ENCODE measurements at regions not wholly inside any gene's neighbourhood (a gene's known extent, or its start where the extent isn't known, plus 50 kb on each side); places are given as distances from the start of the nearest gene placed in this dataset.

DNA sequence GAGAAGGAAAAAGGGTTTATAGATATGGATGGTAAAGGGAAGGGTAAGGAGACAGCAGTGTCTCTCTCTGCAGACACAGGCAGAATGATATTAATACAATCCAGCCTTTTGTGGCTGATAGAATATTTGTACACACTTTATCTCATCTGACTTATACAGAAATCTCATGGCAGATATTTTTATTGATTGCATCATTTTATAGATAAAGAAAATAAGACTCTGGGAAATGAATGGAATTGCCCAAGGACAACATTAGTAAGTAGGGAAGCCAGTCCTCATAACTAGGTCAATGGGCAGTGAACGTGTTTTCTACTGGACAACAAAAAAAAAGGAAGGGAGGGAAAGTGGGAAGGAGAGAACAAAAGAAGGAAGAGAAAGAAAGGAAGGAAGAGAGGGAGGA lies 236.4 kb upstream of the EPHA4 start:
- TF ChIP-seq EZH2phosphoT487 (conservative IDR thresholded peaks at IDR 0.05; ENCODE audit: low read length) (no peak), CTCF (IDR thresholded peaks at IDR 0.05; ENCODE audit: insufficient read depth, low read length, poor library complexity, severe bottlenecking) (no peak)
